ENCODE measurements at regions not wholly inside any gene's neighbourhood (a gene's known extent, or its start where the extent isn't known, plus 50 kb on each side); places are given as distances from the start of the nearest gene placed in this dataset.
"Not testable (repeated sequence)": the region's sequence is repeated elsewhere in the genome, so short reads cannot be mapped to it uniquely, and the experiment has no call there.

DNA sequence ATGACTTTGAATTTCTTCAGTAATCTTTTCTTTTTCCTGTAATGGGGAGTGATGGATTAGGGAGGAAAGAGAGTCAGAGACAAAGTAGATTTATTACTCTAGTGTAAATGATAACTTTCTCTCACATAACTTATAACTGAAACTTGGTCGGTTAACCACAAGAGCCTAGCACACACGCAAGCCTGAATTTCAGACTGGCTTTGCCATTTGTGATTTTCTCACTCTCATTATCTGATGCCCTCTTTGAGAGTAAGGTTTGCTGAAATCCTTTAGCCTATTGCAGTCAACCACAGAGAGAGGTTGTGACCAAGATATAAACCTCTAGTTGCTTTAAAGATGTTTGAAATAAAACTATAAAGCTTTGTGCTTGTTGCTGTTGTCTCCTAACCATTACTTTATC lies 117.9 kb upstream of the NETO1 start:
- Mint-ChIP-seq H3K27me3 (ENCODE audit: unreplicated experiment) (no peaks in the 10 kb centered on the region), H3K27ac (ENCODE audit: unreplicated experiment) (no peak overlapping the region), H3K9me3 (ENCODE audit: unreplicated experiment) (no peaks in the 10 kb centered on the region), H3K4me1 (ENCODE audit: low read depth, unreplicated experiment) (no peaks in the 10 kb centered on the region), H3K36me3 (ENCODE audit: unreplicated experiment) (peaks cover 3% of the 10 kb centered on the region), H3K4me3 (ENCODE audit: unreplicated experiment) (no peak overlapping the region)
- DNase-seq: no peak
- TF ChIP-seq, protein P1, sequence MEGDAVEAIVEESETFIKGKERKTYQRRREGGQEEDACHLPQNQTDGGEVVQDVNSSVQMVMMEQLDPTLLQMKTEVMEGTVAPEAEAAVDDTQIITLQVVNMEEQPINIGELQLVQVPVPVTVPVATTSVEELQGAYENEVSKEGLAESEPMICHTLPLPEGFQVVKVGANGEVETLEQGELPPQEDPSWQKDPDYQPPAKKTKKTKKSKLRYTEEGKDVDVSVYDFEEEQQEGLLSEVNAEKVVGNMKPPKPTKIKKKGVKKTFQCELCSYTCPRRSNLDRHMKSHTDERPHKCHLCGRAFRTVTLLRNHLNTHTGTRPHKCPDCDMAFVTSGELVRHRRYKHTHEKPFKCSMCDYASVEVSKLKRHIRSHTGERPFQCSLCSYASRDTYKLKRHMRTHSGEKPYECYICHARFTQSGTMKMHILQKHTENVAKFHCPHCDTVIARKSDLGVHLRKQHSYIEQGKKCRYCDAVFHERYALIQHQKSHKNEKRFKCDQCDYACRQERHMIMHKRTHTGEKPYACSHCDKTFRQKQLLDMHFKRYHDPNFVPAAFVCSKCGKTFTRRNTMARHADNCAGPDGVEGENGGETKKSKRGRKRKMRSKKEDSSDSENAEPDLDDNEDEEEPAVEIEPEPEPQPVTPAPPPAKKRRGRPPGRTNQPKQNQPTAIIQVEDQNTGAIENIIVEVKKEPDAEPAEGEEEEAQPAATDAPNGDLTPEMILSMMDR (IDR thresholded peaks at IDR 0.05; ENCODE audit: partially characterized antibody, unreplicated experiment): no peak

GRCh38 chr18:72984290-72984689 lies 116.5 kb upstream of the NETO1 start:
- H3K9me3 Mint-ChIP-seq (ENCODE audit: unreplicated experiment): no peaks in the 10 kb centered on the region
- H3K36me3 Mint-ChIP-seq (ENCODE audit: unreplicated experiment): peaks cover 3% of the 10 kb centered on the region
- no peak for DNase-seq
- H3K4me3 Mint-ChIP-seq (ENCODE audit: unreplicated experiment): no peak overlapping the region
- TF ChIP-seq, protein P1 (IDR thresholded peaks at IDR 0.05; ENCODE audit: partially characterized antibody, unreplicated experiment): no peak
- no peak overlapping the region for H3K27ac Mint-ChIP-seq (ENCODE audit: unreplicated experiment)
- no peaks in the 10 kb centered on the region for H3K4me1 Mint-ChIP-seq (ENCODE audit: low read depth, unreplicated experiment)
- no peaks in the 10 kb centered on the region for H3K27me3 Mint-ChIP-seq (ENCODE audit: unreplicated experiment)

DNA sequence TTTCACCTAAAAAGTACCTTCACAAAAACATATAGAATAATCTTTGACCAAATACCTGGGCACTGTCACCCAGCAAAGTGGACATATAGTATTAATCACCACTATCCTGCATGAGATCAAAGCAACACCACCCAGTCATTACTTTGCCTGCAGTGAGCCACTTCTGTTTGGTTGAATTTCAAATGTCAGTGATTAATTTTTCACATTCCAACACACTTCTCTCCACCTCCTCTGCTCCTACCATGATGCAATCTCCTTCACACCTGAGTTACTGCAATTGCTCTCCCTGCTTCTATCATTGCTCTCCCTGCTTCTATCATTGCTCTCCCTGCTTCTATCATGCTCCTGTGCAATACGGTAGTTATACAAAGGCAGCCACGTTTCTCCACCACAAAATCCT lies 106.1 kb upstream of the NETO1 start:
- no peak overlapping the region for H3K27ac Mint-ChIP-seq (ENCODE audit: unreplicated experiment)

GRCh38 chr18:72965616-72966015 lies 97.8 kb upstream of the NETO1 start:
- H3K27ac Mint-ChIP-seq (ENCODE audit: unreplicated experiment): no peak overlapping the region
- H3K4me1 Mint-ChIP-seq (ENCODE audit: low read depth, unreplicated experiment): no peaks in the 10 kb centered on the region
- no peaks in the 10 kb centered on the region for H3K9me3 Mint-ChIP-seq (ENCODE audit: unreplicated experiment)
- DNase-seq: no peak
- TF ChIP-seq, protein P1 (IDR thresholded peaks at IDR 0.05; ENCODE audit: partially characterized antibody, unreplicated experiment): no peak
- no peaks in the 10 kb centered on the region for H3K27me3 Mint-ChIP-seq (ENCODE audit: unreplicated experiment)
- no peak overlapping the region for H3K4me3 Mint-ChIP-seq (ENCODE audit: unreplicated experiment)
- no peaks in the 10 kb centered on the region for H3K36me3 Mint-ChIP-seq (ENCODE audit: unreplicated experiment)

More for the DNA sequence above, 106.1 kb upstream of the NETO1 start:
- Mint-ChIP-seq H3K4me3 (ENCODE audit: unreplicated experiment) (no peak overlapping the region), H3K36me3 (ENCODE audit: unreplicated experiment) (no peaks in the 10 kb centered on the region), H3K27me3 (ENCODE audit: unreplicated experiment) (no peaks in the 10 kb centered on the region), H3K9me3 (ENCODE audit: unreplicated experiment) (peaks cover 1% of the 10 kb centered on the region), H3K4me1 (ENCODE audit: low read depth, unreplicated experiment) (no peaks in the 10 kb centered on the region)
- TF ChIP-seq, protein P1 (IDR thresholded peaks at IDR 0.05; ENCODE audit: partially characterized antibody, unreplicated experiment): no peak
- no peak for DNase-seq

- H3K4me1 Mint-ChIP-seq (ENCODE audit: low read depth, unreplicated experiment); DNase-seq; H3K9me3 Mint-ChIP-seq (ENCODE audit: unreplicated experiment); H3K27ac Mint-ChIP-seq (ENCODE audit: unreplicated experiment); H3K4me3 Mint-ChIP-seq (ENCODE audit: unreplicated experiment); H3K27me3 Mint-ChIP-seq (ENCODE audit: unreplicated experiment): not testable (repeated sequence)
- H3K36me3 Mint-ChIP-seq (ENCODE audit: unreplicated experiment): peaks cover 20% of the 10 kb centered on the region
These were observed 90.4 kb upstream of the NETO1 start for GRCh38 chr18:72958195-72958594.

GRCh38 chr18:72948439-72948838 lies 80.7 kb upstream of the NETO1 start:
- TF ChIP-seq, protein P1 (IDR thresholded peaks at IDR 0.05; ENCODE audit: partially characterized antibody, unreplicated experiment): no peak
- Mint-ChIP-seq H3K27me3 (ENCODE audit: unreplicated experiment) (peaks cover 2% of the 10 kb centered on the region), H3K4me3 (ENCODE audit: unreplicated experiment) (no peak overlapping the region), H3K27ac (ENCODE audit: unreplicated experiment) (no peak overlapping the region), H3K36me3 (ENCODE audit: unreplicated experiment) (no peaks in the 10 kb centered on the region), H3K9me3 (ENCODE audit: unreplicated experiment) (no peaks in the 10 kb centered on the region), H3K4me1 (ENCODE audit: low read depth, unreplicated experiment) (no peaks in the 10 kb centered on the region)
- DNase-seq: no peak

Measured in glutamatergic neuron (in vitro differentiated cells).